Body of pancreas (tissue), 4 donors: ENCODE measurements at regions not wholly inside any gene's neighbourhood (a gene's known extent, or its start where the extent isn't known, plus 50 kb on each side); places are given as distances from the start of the nearest gene placed in this dataset.

ENCODE experiments used
- ATAC-seq: fragments of 150-250 bp; one replicate; pipeline ENCODE4 v1.9.1; 2016
- DNase-seq, 4 donors: peaks; one replicate each; pipeline ENCODE4 v3.0.0-alpha.2; 2019
- H3K27ac ChIP-seq, 4 donors: fragments of 200-600 bp; sonication (generic); 1 replicate in 3 of 4; 2 replicates in 1 of 4; pipeline versions ENCODE4 v1.5.1 to v1.6.1; 2016 to 2019; ENCODE audit warnings: mild to moderate bottlenecking in 1 of 4, mixed read lengths in 1 of 4, moderate library complexity in 1 of 4
- H3K27me3 ChIP-seq, 2 donors: fragments of 200-600 bp; sonication (generic); one replicate each; pipeline ENCODE4 v1.6.0; 2016; ENCODE audit warnings: mild to moderate bottlenecking in 1 of 2
- H3K36me3 ChIP-seq, 2 donors: fragments of 200-600 bp; sonication (generic); replicated peaks in 1 of 2; 2 replicates each; pipeline ENCODE4 v1.5.1; 2016; ENCODE audit warnings: low read depth in 2 of 2; ENCODE audit not compliant: insufficient read depth in 1 of 2
- H3K4me1 ChIP-seq: fragments of 200-600 bp; sonication (generic); one replicate; pipeline ENCODE4 v1.6.0; 2016
- H3K4me3 ChIP-seq, 2 donors: fragments of 200-600 bp; sonication (generic); 1 replicate in 1 of 2; 2 replicates in 1 of 2; pipeline ENCODE4 v1.5.1; 2016 to 2019
- H3K9me3 ChIP-seq, 3 donors: fragments of 200-600 bp; sonication (generic); 1 replicate in 2 of 3; 2 replicates in 1 of 3; pipeline ENCODE4 v1.5.1; 2016
- CTCF ChIP-seq, 7 experiments: fragments of 450-650 bp in 4 of 7; fragments of 200-600 bp in 3 of 7; sonication (generic) in 3 of 7; IDR thresholded peaks; one replicate each; pipeline ENCODE4 v1.5.1; 2016 to 2019; ENCODE audit warnings: antibody characterized with exemption in 7 of 7
- POLR2A ChIP-seq, 3 donors: fragments of 450-650 bp; IDR thresholded peaks; one replicate each; pipeline ENCODE4 v1.6.1; 2016; ENCODE audit warnings: antibody characterized with exemption in 3 of 3, mild to moderate bottlenecking in 2 of 3
- WGBS, 2 donors: methylation state at CpG; one replicate each; pipeline ENCODE4 v1.1.5; 2017; 5-methylcytosine and 5-hydroxymethylcytosine counted together
- intact Hi-C: fragments of 100-400 bp; cut with DNase I; formaldehyde crosslinking; loops from one replicate; pipeline ENCODE4 v1.15.1; 2023

GRCh38 chr10:33419311-33419710 lies 84.8 kb upstream of the NRP1 start:
- 62 to 73% methylated on average over 3 of the region's 3 CpGs for WGBS, 2 donors
- intact Hi-C loops = no loop called here
- Histone ChIP-seq H3K4me3 (no peak overlapping the region), H3K27ac (no peak overlapping the region), H3K27me3 (no peaks in the 10 kb centered on the region), H3K4me1 (peaks cover 27% of the 10 kb centered on the region), H3K9me3 (no peaks in the 10 kb centered on the region), H3K36me3 (no peaks in the 10 kb centered on the region)
- no peak for ATAC-seq
- no peak for DNase-seq
- TF ChIP-seq POLR2A (IDR thresholded peaks at IDR 0.05) (no peak), CTCF (IDR thresholded peaks at IDR 0.05) (no peak)

GRCh38 chr10:33418301-33418700 lies 83.8 kb upstream of the NRP1 start:
- ATAC-seq = no peak
- H3K27ac ChIP-seq = no peak overlapping the region
- WGBS, 2 donors = 83 to 85% methylated on average over 4 of the region's 4 CpGs

GRCh38 chr10:33416691-33417090 lies 82.2 kb upstream of the NRP1 start:
- Histone ChIP-seq H3K9me3 (no peaks in the 10 kb centered on the region), H3K4me1 (peaks cover 3% of the 10 kb centered on the region), H3K4me3 (no peak overlapping the region), H3K27ac (no peak overlapping the region), H3K27me3 (no peaks in the 10 kb centered on the region), H3K36me3 (no peaks in the 10 kb centered on the region)
- intact Hi-C loops = no loop called here
- DNase-seq = no peak
- no peak for ATAC-seq
- 89% methylated on average over 6 of the region's 6 CpGs for WGBS, 2 donors
- TF ChIP-seq POLR2A (IDR thresholded peaks at IDR 0.05) = no peak
- TF ChIP-seq CTCF (IDR thresholded peaks at IDR 0.05) = no peak

More at GRCh38 chr10:33418301-33418700, 83.8 kb upstream of the NRP1 start:
- no peak for DNase-seq
- TF ChIP-seq CTCF (IDR thresholded peaks at IDR 0.05) (no peak), POLR2A (IDR thresholded peaks at IDR 0.05) (no peak)
- intact Hi-C loops = no loop called here
- H3K36me3 ChIP-seq = no peaks in the 10 kb centered on the region
- peaks cover 17% of the 10 kb centered on the region for H3K4me1 ChIP-seq
- H3K27me3 ChIP-seq = no peaks in the 10 kb centered on the region
- H3K9me3 ChIP-seq = no peaks in the 10 kb centered on the region
- no peak overlapping the region for H3K4me3 ChIP-seq

GRCh38 chr10:33416209-33416608 lies 81.7 kb upstream of the NRP1 start:
- ATAC-seq = no peak
- no peak overlapping the region for H3K27ac ChIP-seq

More at GRCh38 chr10:33416209-33416608, 81.7 kb upstream of the NRP1 start:
- TF ChIP-seq CTCF (IDR thresholded peaks at IDR 0.05) = no peak
- no peak for TF ChIP-seq POLR2A (IDR thresholded peaks at IDR 0.05)
- intact Hi-C loops = no loop called here
- no peak for DNase-seq
- WGBS, 2 donors = 79 to 100% methylated on average over 1 of the region's 1 CpG
- Histone ChIP-seq H3K36me3 (no peaks in the 10 kb centered on the region), H3K27me3 (no peaks in the 10 kb centered on the region), H3K9me3 (no peaks in the 10 kb centered on the region), H3K4me1 (no peaks in the 10 kb centered on the region), H3K4me3 (no peak overlapping the region)
